Muscle of leg (tissue), 3 donors: ENCODE measurements at regions not wholly inside any gene's neighbourhood (a gene's known extent, or its start where the extent isn't known, plus 50 kb on each side); places are given as distances from the start of the nearest gene placed in this dataset.

Source experiments
- DNase-seq: peaks from one replicate; pipeline ENCODE4 v3.0.0; 2013
- H3K27ac ChIP-seq: one replicate; pipeline ENCODE4 v1.5.1; 2013; ENCODE audit warnings: mild to moderate bottlenecking, low read length, control low read depth
- H3K27me3 ChIP-seq: one replicate; pipeline ENCODE4 v1.6.1; 2013; ENCODE audit warnings: low read length; ENCODE audit not compliant: control insufficient read depth, insufficient read depth
- H3K36me3 ChIP-seq: one replicate; pipeline ENCODE4 v1.6.1; 2013; ENCODE audit warnings: low read length; ENCODE audit not compliant: control insufficient read depth, insufficient read depth
- H3K4me1 ChIP-seq: one replicate; pipeline ENCODE4 v1.6.1; 2013; ENCODE audit warnings: low read length; ENCODE audit not compliant: control insufficient read depth, insufficient read depth
- H3K4me3 ChIP-seq: one replicate; pipeline ENCODE4 v1.5.1; 2013; ENCODE audit warnings: low read length, control low read depth
- H3K9me3 ChIP-seq: replicated peaks from 2 replicates; pipeline ENCODE4 v1.6.1; 2013; ENCODE audit warnings: low read depth, low read length; ENCODE audit not compliant: control insufficient read depth
- WGBS: methylation state at CpG from one replicate; pipeline ENCODE4 v1.1.5; 2013; ENCODE audit warnings: missing lambda C conversion rate; ENCODE audit not compliant: insufficient coverage; 5-methylcytosine and 5-hydroxymethylcytosine counted together

DNA sequence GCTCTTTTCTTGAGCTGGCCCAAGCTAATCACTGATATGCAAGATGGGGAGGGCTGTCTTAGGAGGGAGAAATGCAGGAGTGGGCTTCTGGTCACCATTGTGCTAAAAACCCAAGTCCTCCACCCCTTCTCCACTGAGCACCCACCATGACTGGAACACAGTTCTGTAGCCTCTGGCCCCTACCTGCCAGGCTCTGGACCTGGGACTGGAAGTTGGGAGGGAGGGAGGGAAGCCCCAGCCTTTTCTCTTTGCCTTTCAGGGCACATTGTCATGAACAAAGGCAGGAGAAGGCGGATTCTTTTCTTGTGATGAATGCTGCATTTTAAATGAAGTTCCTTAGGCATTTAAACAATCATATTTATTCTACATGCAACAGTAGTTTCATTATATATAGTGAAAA lies 559.1 kb upstream of the TRPC7 start:
- Histone ChIP-seq H3K27ac (no peak overlapping the region), H3K36me3 (no peaks in the 10 kb centered on the region), H3K4me3 (no peak overlapping the region), H3K27me3 (no peaks in the 10 kb centered on the region), H3K4me1 (no peaks in the 10 kb centered on the region), H3K9me3 (no peaks in the 10 kb centered on the region)
- WGBS = no CpG with 5 or more reads among the region's 1 CpG
- no peak for DNase-seq

- Histone ChIP-seq H3K9me3 (no peaks in the 10 kb centered on the region), H3K4me1 (no peaks in the 10 kb centered on the region), H3K27ac (no peak overlapping the region), H3K36me3 (no peaks in the 10 kb centered on the region), H3K27me3 (no peaks in the 10 kb centered on the region), H3K4me3 (no peak overlapping the region)
- no peak for DNase-seq
- WGBS = 86% methylated on average over 1 of the region's 2 CpGs
Observed at GRCh38 chr5:136910625-136911024, 545.3 kb upstream of the TRPC7 start.

DNA sequence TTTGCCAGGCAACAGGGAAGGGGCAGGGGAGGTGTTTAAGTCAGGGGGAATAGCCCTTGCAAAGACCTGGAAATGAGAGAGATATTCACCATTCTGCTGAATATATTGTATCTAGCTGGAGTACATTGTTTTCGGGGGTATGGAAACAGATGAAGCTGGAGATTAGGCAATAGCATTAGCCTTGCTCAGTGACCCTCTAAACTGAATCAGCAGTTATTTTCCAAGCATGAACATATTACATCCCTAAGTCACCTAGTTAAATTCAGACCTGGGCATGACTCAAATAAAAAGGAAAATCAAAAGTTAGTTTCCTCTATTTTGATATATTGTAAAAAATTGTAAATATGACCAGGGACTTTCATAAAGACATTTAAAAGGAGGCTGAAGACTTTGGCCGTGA lies 544.6 kb upstream of the TRPC7 start:
- Histone ChIP-seq H3K4me3 (no peak overlapping the region), H3K27me3 (no peaks in the 10 kb centered on the region), H3K36me3 (no peaks in the 10 kb centered on the region), H3K4me1 (no peaks in the 10 kb centered on the region), H3K9me3 (no peaks in the 10 kb centered on the region), H3K27ac (no peak overlapping the region)
- DNase-seq = no peak
- WGBS = 100% methylated on average over 1 of the region's 2 CpGs

DNA sequence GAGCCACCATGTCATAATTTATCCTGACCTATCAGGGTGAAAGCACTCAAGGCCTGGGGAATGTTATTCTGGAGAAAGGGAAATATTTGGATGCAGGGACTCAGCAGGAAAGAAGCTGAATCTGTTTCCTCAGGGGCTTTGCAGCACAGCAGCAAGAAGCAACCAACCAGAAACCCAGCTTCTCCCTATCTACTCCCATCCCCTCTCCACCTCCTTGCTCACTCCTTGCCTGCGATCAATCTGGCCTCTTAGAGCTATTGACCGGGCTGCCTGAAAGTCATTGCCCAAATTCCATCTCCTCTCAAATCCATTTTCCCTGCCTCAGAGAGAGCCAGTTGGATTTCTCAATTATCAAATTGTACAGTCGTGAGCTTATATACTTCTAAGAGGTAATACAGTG lies 542.0 kb upstream of the TRPC7 start:
- Histone ChIP-seq H3K27ac (no peak overlapping the region), H3K9me3 (no peaks in the 10 kb centered on the region), H3K4me1 (no peaks in the 10 kb centered on the region), H3K36me3 (no peaks in the 10 kb centered on the region), H3K27me3 (no peaks in the 10 kb centered on the region), H3K4me3 (no peak overlapping the region)
- 40% methylated on average over 1 of the region's 3 CpGs for WGBS
- DNase-seq = no peak

- no CpG with 5 or more reads among the region's 1 CpG for WGBS
- Histone ChIP-seq H3K27me3 (no peaks in the 10 kb centered on the region), H3K9me3 (no peaks in the 10 kb centered on the region)
Observed at GRCh38 chr5:136906545-136906944, 541.2 kb upstream of the TRPC7 start.

GRCh38 chr5:136905571-136905970 lies 540.2 kb upstream of the TRPC7 start:
- Histone ChIP-seq H3K9me3 (no peaks in the 10 kb centered on the region), H3K27ac (no peak overlapping the region), H3K36me3 (no peaks in the 10 kb centered on the region), H3K4me3 (no peak overlapping the region), H3K27me3 (no peaks in the 10 kb centered on the region), H3K4me1 (no peaks in the 10 kb centered on the region)
- no peak for DNase-seq

More at GRCh38 chr5:136906545-136906944, 541.2 kb upstream of the TRPC7 start:
- DNase-seq = no peak
- no peak overlapping the region for H3K4me3 ChIP-seq
- no peaks in the 10 kb centered on the region for H3K4me1 ChIP-seq
- H3K36me3 ChIP-seq = no peaks in the 10 kb centered on the region
- no peak overlapping the region for H3K27ac ChIP-seq

DNA sequence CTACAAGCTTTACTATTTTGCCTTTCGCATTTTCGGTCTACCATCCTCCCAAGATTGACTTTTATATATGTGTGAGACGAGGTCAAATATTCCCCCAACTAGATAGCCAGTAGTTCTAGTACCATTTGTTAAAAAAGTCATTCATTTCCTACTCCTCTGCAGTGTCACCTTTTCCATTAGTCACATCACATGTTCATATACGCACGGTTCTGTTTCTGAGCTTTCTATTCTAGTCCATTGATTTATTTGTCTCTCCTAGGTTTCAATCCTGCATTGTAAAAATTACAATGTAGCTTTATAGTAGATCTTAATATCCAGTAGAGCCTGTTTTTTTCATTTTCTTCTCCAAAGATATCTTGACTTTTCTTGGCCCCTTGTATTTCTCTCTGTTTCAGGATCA lies 528.7 kb upstream of the TRPC7 start:
- no peaks in the 10 kb centered on the region for H3K4me1 ChIP-seq
- H3K4me3 ChIP-seq = no peak overlapping the region
- no CpG with 5 or more reads among the region's 5 CpGs for WGBS
- DNase-seq = no peak
- H3K27me3 ChIP-seq = no peaks in the 10 kb centered on the region
- H3K9me3 ChIP-seq = no peaks in the 10 kb centered on the region
- H3K36me3 ChIP-seq = no peaks in the 10 kb centered on the region
- no peak overlapping the region for H3K27ac ChIP-seq

GRCh38 chr5:136892000-136892399 lies 526.7 kb upstream of the TRPC7 start:
- Histone ChIP-seq H3K4me1 (no peaks in the 10 kb centered on the region), H3K36me3 (no peaks in the 10 kb centered on the region), H3K9me3 (no peaks in the 10 kb centered on the region), H3K4me3 (no peak overlapping the region), H3K27me3 (no peaks in the 10 kb centered on the region), H3K27ac (no peak overlapping the region)
- peak; percentile 15 for DNase-seq
- WGBS = no CpG with 5 or more reads among the region's 3 CpGs

DNA sequence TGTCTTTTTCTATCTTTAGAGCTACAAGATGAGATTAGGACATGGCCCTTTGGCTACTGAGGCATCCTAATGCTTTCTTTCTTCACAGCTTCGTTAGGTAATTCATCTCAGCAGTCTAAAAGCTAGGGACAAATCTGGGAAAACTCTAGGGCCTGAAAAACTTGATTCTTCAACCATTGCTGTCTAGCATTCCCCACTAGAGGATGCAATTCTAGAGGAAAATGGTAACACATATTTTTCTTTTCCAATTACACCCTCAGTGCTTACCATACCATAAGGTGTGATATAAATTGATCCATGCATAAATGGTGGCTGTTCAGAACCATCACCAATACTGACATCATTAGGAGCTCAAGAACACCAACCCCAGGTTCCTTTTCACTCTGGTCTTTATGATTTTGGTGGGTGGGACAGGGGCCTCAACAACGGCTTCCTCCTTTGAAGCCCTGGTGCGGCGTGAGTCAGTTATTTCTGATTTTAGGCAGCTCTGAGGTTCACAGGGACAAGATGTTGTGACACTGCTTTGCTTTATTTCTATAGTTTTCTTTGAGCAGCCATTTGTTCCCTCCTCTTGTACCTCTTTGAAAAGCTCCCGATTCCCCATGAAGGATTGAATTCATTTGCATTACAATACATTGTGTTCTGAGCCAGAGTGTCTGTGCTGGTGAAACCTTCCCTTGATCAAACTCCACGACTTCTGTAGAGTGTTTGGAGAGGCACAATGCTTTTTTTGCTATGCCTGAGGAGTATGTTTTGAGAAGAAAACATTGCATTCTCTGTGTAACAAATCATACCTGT lies 526.0 kb upstream of the TRPC7 start:
- Histone ChIP-seq H3K36me3 (no peaks in the 10 kb centered on the region), H3K27me3 (no peaks in the 10 kb centered on the region), H3K4me1 (peaks cover 4% of the 10 kb centered on the region), H3K4me3 (no peak overlapping the region), H3K9me3 (no peaks in the 10 kb centered on the region), H3K27ac (no peak overlapping the region)
- 100% methylated on average over 1 of the region's 6 CpGs for WGBS
- no peak for DNase-seq

- H3K9me3 ChIP-seq = no peaks in the 10 kb centered on the region
- H3K4me3 ChIP-seq = no peak overlapping the region
- 92% methylated on average over 2 of the region's 2 CpGs for WGBS
- H3K36me3 ChIP-seq = no peaks in the 10 kb centered on the region
- no peak for DNase-seq
- H3K27ac ChIP-seq = no peak overlapping the region
- H3K27me3 ChIP-seq = no peaks in the 10 kb centered on the region
- peaks cover 5% of the 10 kb centered on the region for H3K4me1 ChIP-seq
Observed at GRCh38 chr5:136890431-136891148, 525.2 kb upstream of the TRPC7 start.
